GM19467 (cell line): ENCODE measurements at regions not wholly inside any gene's neighbourhood (a gene's known extent, or its start where the extent isn't known, plus 50 kb on each side); places are given as distances from the start of the nearest gene placed in this dataset.

ENCODE experiments used
- ATAC-seq: cut with Tn5 transposase; IDR thresholded peaks from one replicate; pipeline ENCODE4 v1.9.1; 2021; ENCODE audit warnings: mild to moderate bottlenecking, moderate library complexity; ENCODE audit not compliant: unreplicated experiment

DNA sequence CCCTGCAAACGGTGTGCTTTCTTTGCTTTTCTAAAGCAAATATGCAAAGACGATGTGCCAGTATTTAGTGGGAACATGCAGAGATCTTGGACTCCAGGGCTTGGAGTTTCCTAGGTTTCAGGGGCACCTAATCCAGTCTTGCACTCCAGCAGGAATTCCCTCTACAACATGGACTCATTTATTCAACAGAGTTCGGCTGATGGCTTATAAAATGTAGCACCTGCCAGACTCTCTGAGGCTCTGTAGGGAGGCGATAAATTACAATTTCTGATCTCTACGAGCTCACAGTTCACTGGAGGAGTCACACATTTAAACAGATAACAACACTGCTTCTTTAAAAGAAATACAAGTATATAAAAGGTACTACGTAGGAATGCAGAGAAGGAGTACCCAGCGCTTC lies 143.7 kb downstream of the FGF9 start:
- no peak for ATAC-seq

DNA sequence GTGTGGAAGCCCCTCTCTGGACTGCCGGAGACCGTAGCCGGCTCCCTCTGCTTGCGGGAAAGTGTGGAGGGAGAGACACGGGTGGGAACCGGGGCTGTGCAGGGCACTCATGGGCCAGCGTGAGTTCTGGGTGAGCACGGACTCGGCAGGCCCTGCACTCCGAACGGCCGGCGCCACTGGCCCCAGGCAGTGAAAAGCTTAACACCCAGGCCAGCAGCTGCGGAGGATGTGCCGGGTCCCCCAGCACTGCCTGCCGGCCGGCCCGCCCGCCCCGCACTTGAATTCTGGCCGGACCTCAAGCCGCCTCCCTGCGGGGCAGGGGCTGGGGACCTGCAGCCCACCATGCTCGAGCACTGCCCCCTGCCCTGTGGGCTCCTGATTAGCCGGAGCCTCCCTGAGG lies 147.0 kb downstream of the FGF9 start:
- no peak for ATAC-seq

DNA sequence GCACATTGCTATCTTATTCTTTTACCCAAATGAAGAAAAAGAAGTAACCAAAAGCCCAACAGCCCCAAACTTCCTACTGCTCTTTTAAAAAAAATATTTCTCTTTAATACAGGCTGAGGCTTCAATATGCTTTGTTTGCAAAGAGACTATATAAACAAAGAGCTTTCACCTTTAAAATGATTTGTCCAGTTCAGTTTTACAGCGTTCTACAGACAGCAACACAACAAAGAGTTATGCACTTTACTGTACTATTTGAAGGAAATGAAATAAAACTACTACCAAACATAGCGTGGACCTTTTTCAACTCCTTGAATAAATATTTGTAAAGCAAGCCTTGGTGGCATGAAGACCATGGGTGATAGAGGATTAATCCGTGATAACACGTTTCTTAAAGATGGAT lies 151.2 kb downstream of the FGF9 start:
- ATAC-seq = no peak

DNA sequence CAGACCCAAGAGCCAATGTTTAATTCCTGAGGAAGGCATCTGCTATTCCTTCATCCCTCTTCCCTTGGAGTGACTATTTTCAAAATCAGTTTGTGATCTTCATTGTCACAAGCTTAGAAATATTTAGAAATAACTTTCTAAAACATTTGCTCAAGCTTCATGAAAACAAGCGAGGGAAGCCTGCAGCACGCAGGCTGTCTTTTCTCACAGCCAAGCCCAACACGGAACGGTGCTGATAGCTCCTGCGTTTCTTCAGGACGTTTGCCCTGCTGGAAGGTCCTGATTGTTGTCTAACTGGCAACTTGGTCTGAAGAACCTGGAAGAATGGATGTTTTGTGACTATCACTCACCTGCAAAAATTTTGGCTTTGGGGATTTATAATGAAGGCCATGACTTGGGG lies 152.5 kb downstream of the FGF9 start:
- no peak for ATAC-seq

DNA sequence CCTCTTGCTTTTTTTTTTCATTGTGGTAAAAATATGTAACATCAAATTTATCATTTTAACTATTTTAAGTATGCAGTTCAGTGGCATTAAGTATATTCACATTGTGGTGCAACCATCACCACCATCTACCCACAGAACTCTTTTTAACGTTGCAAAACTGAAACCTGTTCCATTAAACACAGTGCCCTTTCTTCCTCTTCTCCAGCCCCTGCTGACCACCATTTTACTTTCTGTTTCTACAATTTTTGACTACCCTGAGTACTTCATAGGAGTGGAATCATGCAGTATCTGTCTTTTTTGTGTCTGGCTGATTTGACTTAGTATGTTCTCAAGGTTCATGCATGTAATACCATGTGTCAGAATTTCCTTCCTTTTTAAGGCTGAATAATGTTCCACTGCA lies 153.1 kb downstream of the FGF9 start:
- ATAC-seq = no peak

DNA sequence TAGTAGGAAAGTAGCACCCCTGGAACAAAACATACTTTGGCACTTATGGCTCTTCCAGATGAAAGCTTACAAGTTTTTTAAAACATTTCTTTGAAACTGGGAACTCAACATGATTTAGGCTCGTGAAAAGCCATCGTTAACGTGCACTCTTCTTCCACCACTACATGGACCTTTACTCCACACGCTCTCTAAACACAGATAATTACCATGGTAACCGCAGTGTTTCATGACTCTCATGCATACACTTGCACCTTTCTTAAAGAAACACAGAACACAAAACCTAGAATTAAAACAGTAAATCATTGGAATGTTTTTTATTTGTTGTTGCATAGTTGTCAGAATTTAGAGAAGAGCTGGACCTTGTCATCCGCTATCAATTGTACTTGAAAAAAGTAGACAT lies 154.3 kb downstream of the FGF9 start:
- no peak for ATAC-seq

DNA sequence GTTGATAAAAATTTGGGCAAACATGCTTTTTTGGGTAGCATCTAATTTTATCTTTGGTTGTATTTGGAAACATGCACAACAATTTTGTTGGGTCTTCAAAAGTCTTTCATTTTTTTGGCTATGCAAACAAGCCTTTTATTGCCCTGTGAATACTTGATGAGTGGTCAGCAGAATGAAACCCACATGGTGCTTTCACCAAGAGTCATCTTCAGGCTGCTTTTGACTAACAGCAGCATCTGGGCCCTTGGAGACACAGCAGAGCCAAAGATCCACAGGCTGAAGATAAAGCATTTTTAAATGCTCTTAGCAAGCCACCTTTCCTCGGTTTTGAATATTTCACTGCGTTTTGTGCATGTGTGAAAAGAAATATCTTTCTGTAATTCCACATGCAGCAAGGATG lies 154.9 kb downstream of the FGF9 start:
- no peak for ATAC-seq

DNA sequence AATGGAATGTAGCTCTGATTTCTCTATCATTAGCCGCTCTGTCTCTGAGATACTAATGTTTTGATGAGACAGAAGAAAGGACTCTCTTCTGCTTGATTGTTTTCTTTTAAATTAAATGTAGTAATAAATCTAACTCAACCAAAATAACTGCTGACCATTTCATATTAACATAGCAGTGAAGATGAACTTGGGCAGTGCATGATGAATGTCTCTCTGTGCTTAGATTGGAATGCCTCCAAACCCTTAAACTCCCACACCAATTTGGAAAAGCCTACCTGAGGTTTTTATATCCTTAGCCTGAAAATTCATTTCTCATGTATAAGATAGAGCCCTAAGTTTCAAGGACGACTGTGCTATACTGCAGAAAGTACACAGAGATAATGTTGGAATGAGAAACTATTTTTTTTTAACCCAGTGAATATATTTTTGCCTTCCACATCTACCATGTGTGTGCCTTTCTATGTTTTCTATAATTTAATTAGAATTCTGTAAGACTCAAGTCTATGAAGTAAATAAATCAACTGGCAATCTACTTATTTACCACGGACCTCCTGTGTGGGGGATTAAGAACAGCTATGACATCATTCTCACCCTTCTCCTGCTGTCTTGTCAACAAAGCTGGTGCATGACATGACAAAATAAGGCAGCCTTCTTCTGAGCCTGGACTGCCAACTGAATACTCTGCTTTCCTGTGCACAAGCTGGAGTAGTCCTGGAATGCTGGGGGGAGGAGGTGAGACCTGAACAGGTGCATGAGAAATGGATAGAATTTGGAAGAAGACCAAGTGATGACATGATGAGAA lies 155.5 kb downstream of the FGF9 start:
- no peak for ATAC-seq

DNA sequence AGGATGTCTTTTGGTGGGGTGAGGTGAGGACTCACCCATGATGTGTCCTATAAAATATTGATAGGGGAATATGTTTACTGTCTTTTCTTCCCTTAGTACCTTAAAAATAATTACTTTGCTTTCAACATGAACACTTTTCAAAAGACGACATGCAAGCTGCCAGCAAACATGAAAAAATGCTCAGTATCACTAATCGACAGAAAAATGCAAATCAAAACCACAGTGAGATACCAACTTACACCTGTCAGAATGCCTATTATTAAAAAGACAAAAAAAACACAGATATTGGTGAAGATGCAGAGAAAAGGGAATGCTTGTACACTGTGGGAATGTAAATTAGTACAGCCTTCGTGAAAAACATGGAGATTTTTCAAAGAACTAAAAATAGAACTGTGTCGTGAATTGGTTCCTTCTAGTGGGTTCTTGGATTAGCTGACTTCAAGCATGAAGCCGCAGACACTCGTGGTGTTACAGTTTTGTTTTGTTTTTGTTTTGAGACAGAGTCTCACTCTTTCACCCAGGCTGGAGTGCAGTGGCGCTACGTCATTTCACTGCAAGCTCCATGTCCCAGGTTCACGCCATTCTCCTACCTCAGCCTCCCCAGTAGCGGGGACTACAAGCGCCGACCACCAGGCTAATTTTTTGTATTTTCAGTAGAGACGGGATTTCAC lies 160.9 kb downstream of the FGF9 start:
- no peak for ATAC-seq

DNA sequence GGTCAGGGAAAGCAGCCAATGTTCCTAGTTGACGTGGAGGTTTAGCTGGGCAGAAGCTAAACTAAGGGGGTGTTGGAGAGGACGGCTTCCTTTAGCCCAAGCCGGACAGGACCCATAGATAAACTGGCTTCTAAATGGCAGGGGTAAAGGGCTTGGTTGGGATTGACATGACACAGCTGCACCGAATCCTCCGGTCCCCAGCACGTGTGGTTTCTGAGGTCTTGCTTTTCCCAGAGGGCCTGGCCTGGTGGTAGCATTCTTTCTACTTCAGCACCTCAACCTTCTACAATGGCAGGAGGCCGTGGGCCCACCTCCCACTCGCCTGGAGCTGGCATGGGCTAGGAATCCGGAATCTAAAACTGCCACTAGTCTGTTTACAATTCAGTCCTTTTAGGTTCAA lies 163.0 kb downstream of the FGF9 start:
- no peak for ATAC-seq

DNA sequence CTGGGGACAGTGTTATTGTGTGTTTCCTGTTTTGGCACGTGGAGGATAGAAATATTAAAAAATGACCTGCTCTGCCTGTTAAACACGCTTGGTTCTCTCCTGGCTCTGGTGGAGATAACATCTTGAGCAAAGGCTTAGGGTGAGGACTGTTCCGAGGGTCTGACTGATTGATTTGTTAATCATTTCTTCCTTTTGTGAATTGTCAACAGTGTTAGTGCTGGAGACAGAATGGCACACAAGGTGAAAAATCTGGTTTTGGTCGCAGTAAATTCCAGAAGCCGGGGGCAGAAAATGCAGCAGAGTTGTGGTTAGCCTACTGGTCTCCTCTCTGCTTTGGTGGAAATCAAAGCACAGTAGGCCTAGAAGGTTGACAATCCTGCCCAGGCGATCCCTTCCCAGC lies 163.6 kb downstream of the FGF9 start:
- ATAC-seq = no peak

DNA sequence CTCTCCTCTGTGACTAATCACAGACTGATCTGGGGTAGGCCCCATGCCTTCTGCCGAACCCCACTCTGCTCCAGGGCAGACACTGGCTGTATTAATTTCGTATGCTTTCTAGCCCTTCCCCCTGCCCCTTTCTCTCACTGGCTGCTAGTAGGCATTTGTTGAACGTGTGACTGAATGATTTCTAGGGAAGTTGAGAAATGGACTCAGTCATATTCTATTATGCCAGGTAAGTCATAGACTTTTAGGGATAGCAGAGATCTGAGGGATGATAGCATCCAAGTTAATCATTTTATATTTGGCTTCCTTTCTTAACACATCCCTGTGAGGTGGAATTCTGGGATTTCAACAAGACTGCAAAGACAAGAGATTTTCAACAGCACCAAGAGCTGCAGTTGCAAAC lies 166.4 kb downstream of the FGF9 start:
- ATAC-seq = no peak

DNA sequence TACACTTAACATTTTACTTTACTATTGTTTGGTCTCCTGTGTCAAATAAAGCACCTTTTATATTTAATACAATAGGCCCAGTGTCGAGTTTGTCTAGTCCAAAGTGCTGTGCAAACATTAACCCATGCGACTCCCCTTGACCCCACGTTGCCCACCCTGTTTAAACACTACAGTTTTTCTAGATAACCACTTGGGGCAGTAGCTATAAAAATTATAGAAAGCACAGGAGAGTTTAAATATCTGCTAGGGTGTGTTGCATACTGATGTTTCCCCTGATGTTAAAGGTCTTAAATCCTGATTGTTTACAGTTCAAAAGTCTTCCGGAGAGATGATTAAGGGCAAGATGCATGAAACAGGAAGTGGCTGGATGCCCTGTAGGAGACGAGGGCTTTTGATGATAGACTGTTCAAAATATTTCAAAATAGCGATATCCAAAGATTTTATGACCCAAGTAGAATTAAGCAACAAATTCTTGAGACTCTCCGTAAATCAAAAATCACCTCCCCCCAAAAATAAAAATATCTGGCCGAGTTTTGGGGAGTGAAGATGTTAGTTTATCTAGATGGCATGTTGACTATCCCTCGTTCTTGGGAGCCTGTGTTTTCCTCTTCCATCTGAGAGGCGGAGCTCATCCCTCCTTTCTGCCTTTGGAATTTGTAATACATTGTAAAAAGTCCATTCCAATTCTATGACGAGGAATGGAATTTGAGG lies 167.1 kb downstream of the FGF9 start:
- ATAC-seq = no peak

DNA sequence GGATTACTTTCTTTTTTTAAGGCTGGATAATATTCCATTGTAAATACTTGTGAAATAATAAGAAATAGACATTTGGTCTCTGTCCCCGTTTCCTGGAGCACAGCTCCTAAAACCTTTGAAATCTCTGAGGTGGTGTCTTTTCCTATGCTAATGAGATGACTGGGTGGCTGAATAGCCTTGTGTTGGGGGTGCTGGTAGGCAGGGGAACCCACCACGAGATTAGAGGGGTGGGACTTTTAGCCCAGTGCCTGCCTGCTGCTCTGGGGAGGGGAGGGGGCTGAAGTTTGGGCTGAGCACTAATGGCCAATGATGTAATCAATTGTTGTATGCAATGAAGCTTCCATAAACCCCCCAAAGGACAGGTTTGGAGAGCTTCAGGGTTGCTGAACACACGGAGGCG lies 175.7 kb downstream of the FGF9 start:
- no peak for ATAC-seq

DNA sequence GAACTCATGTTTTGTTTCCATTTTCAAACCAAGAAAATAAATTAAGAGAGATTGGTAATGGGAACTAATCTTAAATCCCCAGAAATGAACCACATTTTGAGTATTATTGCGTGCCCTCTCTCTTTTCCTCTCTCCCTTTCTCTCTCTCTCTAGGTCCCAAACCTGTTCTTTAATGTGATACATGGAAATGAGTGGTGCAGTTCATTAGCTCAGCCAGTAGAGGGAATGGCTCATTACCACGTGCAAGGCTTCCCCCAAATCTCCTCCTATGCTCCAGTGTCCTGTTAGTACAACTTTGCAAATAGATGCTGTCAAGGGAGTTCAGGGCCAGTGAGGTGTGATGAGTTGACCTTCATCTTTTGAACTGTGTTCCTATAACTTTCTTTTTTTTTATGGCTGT lies 178.4 kb downstream of the FGF9 start:
- no peak for ATAC-seq

DNA sequence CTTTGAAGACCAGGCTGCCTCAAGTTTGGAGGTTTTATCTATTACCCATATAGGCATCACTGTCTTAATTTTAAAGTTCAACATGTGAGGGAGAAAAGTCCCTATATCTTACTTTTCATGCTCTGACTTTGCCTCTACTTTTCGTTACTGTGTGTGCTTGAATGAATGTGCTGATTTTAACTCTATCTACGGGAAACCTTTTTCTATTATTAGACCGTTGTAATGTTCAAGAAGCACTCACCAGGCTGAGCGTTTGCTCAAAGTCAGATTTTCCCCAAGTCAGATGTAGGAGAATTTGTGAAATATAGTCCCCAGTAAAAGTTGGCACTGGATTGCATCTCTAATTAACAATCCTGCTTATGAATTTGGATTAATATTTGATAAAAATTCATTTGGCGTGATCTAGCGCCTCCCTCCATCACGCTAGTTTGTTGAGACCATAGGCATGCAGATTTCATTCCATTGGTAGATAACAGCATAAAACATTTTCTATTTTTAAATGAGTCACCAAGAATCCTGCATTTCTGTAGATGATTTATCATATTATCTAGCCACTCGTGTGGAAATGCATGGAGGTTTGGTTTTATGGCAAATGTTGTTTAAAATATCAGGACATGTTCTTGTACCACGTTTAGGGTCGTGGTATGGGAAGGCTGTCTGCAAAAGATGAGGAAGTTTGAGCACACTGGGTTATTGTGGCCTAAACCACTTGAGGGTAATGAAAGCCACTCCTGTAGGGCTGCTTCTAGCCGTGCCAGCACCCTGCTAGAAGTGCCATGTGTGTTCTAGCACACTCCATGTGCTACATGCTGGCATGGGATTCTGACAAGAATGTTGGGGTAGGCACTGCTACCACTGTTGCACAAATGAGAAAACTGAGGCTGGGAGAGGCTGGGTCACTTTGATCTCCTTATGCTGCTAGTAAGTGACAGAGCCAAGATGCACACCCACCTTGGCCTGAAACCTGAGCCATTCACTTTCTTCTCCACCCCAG lies 179.4 kb downstream of the FGF9 start:
- ATAC-seq = no peak

DNA sequence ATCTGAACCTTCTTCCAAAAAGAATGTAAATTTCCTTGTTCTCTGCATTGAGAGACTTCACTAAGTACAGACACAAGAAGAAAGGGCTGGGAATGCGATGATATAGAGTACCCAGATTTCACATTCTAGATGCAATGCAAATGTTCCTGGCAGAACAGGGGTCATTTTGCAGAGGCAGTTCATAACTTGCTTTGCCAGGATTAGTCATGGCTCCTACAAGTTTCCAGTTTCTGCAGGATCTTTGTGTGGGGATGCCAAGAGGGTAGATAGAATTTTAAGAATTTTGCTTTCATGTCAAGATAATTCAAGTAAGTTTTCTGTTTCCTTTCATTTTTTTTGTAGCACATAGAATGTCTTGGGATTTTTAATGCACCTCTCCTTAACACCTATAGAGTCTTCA lies 181.2 kb downstream of the FGF9 start:
- ATAC-seq = no peak

DNA sequence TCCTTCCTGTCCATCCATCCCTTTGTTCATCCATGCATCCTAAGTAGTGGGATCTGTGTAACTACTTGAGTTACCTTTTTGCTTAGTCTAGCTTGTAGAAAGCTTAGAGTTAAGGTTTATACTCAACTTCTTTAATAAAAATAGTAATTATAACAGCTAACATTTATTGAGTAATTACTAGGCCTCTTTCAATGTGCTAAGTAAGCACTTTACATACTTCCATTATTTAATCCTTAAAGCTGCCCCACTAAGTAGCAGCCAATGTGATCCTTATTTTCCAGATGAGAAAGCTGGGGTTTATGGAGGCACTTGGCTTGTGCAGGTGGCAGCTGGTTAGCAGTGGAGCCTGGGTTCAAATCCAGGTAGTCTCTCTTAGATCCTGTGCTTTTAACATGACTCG lies 182.9 kb downstream of the FGF9 start:
- ATAC-seq = no peak

DNA sequence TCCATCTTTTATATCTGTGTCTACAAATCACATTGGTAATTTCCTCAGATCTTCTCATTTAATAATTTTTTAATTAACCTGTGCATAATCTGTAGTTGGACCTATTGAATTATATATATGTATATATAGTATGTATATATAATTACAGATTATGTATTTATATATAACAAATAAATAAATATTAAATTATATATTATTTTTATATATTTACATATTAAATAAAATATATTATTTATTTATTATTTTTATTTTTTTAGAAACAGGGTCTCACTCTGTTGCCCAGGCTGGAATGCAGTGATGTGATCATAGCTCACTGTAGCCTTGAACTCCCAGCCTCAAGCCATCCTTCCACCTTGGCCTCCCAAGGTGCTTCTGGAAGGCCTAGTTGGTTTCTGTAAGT lies 197.9 kb downstream of the FGF9 start:
- ATAC-seq = no peak

DNA sequence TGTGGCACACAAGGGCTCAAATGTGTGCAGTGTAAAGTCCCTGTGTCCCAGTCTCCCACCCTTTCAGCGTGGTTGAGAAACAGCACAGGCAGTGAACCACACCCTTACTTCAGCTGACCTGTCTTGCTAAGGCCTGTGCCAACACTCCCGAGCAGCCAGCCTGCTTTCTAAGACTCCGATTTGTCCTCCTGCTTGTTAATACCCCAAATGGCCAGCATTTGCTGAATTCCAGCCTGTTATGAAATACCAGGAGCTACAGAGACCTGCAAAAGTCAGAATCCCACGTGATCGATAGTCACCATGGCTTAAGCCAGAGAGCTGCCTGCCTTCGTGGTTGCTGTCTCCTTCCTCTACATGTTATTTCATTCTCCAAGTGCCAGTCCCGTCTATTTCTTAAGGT lies 200.5 kb downstream of the FGF9 start:
- no peak for ATAC-seq

DNA sequence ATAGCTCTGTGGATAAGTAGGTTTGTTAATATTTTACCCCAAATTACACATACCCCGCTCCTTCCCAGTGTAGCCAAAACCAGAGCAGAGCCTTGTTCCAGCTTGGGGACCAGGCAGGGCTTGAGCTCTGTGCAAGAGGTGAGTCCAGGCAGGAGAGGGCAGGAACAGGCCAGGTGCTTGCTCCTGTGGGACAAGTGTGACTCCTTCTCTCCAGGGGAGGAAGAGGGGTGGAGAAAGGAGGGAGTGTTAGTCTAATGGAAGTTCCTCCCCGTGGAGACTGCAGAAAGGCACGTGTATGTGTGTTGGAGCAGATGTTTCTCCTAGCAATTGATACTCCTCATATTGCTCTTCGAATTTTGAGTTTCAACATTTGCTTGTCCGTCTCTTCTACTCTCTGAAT lies 201.0 kb downstream of the FGF9 start:
- ATAC-seq = no peak
